ENCODE measurements at regions not wholly inside any gene's neighbourhood (a gene's known extent, or its start where the extent isn't known, plus 50 kb on each side); places are given as distances from the start of the nearest gene placed in this dataset.
"Not testable (repeated sequence)": the region's sequence is repeated elsewhere in the genome, so short reads cannot be mapped to it uniquely, and the experiment has no call there.

GRCh38 chr4:147160908-147161513 lies 215.3 kb upstream of the TTC29 start:
- DNase-seq (ENCODE audit: low spot score), result no peak

GRCh38 chr4:147163311-147163710 lies 217.6 kb upstream of the TTC29 start:
- DNase-seq (ENCODE audit: low spot score), result no peak

- DNase-seq (ENCODE audit: low spot score), result not testable (repeated sequence)
Observed at GRCh38 chr4:147168200-147168599, 222.5 kb upstream of the TTC29 start.

- DNase-seq (ENCODE audit: low spot score), result no peak
Observed at GRCh38 chr4:147173322-147173721, 227.7 kb upstream of the TTC29 start.

GRCh38 chr4:147173797-147174432 lies 228.3 kb upstream of the TTC29 start:
- DNase-seq (ENCODE audit: low spot score), result no peak

GRCh38 chr4:147174591-147174990 lies 228.9 kb upstream of the TTC29 start:
- DNase-seq (ENCODE audit: low spot score), result no peak

GRCh38 chr4:147175460-147176025 lies 229.9 kb upstream of the TTC29 start:
- no peak for DNase-seq (ENCODE audit: low spot score)

GRCh38 chr4:147182041-147182440 lies 236.4 kb upstream of the TTC29 start:
- no peak for DNase-seq (ENCODE audit: low spot score)

- no peak for DNase-seq (ENCODE audit: low spot score)
Observed at GRCh38 chr4:147192679-147193078, 247.0 kb upstream of the TTC29 start.

GRCh38 chr4:147194114-147194513 lies 248.4 kb upstream of the TTC29 start:
- DNase-seq (ENCODE audit: low spot score), result no peak

GRCh38 chr4:147194604-147195003 lies 248.9 kb upstream of the TTC29 start:
- no peak for DNase-seq (ENCODE audit: low spot score)

- no peak for DNase-seq (ENCODE audit: low spot score)
Observed at GRCh38 chr4:147195386-147195785, 249.7 kb upstream of the TTC29 start.

GRCh38 chr4:147198411-147199051 lies 252.9 kb upstream of the TTC29 start:
- DNase-seq (ENCODE audit: low spot score), result no peak

GRCh38 chr4:147201016-147201415 lies 255.4 kb upstream of the TTC29 start:
- no peak for DNase-seq (ENCODE audit: low spot score)

GRCh38 chr4:147206807-147207206 lies 261.1 kb upstream of the TTC29 start:
- no peak for DNase-seq (ENCODE audit: low spot score)

GRCh38 chr4:147207911-147208310 lies 262.2 kb upstream of the TTC29 start:
- no peak for DNase-seq (ENCODE audit: low spot score)

- DNase-seq (ENCODE audit: low spot score), result no peak
Observed at GRCh38 chr4:147217655-147218054, 263.2 kb upstream of the EDNRA start.

GRCh38 chr4:147219145-147219544 lies 261.8 kb upstream of the EDNRA start:
- no peak for DNase-seq (ENCODE audit: low spot score)

GRCh38 chr4:147220833-147221232 lies 260.1 kb upstream of the EDNRA start:
- no peak for DNase-seq (ENCODE audit: low spot score)

- no peak for DNase-seq (ENCODE audit: low spot score)
Observed at GRCh38 chr4:147222906-147223305, 258.0 kb upstream of the EDNRA start.

GRCh38 chr4:147223576-147223975 lies 257.3 kb upstream of the EDNRA start:
- no peak for DNase-seq (ENCODE audit: low spot score)

GRCh38 chr4:147236806-147237205 lies 244.1 kb upstream of the EDNRA start:
- DNase-seq (ENCODE audit: low spot score), result no peak

- DNase-seq (ENCODE audit: low spot score), result no peak
Observed at GRCh38 chr4:147244786-147245185, 236.1 kb upstream of the EDNRA start.
